HEK293T (cell line): ENCODE measurements at regions not wholly inside any gene's neighbourhood (a gene's known extent, or its start where the extent isn't known, plus 50 kb on each side); places are given as distances from the start of the nearest gene placed in this dataset.

ENCODE experiments used
- CTCF ChIA-PET: fragments of 350-600 bp; formaldehyde crosslinking; extraction: SDS; loops from one replicate; lab custom pipeline; 2021; ENCODE audit warnings: antibody characterized with exemption, inconsistent platforms; lab: Yijun Ruan, JAX
- POLR2A ChIA-PET: fragments of 350-600 bp; formaldehyde crosslinking; extraction: SDS; loops from one replicate; lab custom pipeline; 2020; ENCODE audit warnings: antibody characterized with exemption, inconsistent platforms; lab: Yijun Ruan, JAX
- DNase-seq: peaks from one replicate; pipeline ENCODE4 v3.0.0; 2012; ENCODE audit warnings: mixed read lengths; ENCODE audit errors: extremely low spot score
- HDGF ChIP-seq: fragments of 450-650 bp; IDR thresholded peaks from 2 replicates; pipeline ENCODE4 v1.6.1; 2017; ENCODE audit warnings: antibody characterized with exemption, borderline replicate concordance
- L3MBTL2 ChIP-seq: fragments of 450-650 bp; conservative IDR thresholded peaks from 2 replicates; pipeline ENCODE4 v1.6.1; 2016; ENCODE audit warnings: mild to moderate bottlenecking
- ZNF384 ChIP-seq: fragments of 450-650 bp; IDR thresholded peaks from 2 replicates; pipeline ENCODE4 v1.6.1; 2016

DNA sequence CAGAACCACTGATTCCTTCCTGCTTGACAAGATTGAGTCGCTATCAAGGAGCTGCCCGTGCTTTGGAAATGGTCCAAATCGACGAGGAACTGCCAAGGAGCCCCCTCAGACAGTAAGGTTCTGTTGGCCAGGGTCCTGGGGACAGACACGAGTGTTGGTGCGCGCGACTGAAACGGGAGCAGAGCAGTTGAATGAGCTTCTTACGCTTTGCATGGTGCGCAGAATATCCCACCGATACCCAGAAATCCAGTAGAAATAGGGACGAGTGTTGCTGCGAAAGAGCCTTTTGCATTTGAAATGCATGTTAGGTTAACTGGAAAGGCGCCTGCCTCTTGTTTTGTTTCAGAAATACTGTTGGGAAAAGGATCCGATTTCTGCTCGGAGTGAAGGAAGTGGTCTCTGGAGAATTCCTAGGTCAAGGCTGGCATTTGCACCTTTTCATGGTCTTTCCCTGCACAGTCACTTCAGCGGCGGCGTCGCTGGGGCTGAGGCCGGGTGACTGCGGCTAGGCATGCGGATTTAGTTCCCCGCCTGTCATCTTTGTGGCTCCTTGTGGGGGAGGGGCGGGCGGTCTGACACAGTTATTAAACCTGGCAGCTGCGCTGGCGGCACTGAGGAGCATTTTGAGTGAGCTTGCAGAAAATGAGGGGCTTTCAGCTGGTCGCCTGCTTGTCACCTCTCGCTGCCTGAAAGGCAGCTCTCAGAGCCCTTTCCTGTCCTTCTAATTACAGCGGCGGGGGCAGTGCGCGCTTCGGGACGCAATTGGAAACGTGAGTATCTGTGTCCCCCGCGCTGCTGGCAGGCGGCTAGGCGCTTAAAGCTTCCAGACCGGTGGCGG lies 51.5 kb upstream of the TRIM2 start:
- TF ChIP-seq L3MBTL2 (peak; percentile 86), HDGF (no peak)
- CTCF ChIA-PET, result interaction anchor here (0.6 to 1.1 kb wide), 2 partner anchors 26 to 116 kb away, joined by 3 read pairs; no protein-coding TSS in a partner anchor
- POLR2A ChIA-PET, result interaction anchor here (0.7 to 1.2 kb wide), 5 partner anchors 52 to 314 kb away, joined by 3 to 7 read pairs (median 3); partner anchors contain the start of genes TMEM131L and TRIM2
- peak; percentile 37 for DNase-seq

DNA sequence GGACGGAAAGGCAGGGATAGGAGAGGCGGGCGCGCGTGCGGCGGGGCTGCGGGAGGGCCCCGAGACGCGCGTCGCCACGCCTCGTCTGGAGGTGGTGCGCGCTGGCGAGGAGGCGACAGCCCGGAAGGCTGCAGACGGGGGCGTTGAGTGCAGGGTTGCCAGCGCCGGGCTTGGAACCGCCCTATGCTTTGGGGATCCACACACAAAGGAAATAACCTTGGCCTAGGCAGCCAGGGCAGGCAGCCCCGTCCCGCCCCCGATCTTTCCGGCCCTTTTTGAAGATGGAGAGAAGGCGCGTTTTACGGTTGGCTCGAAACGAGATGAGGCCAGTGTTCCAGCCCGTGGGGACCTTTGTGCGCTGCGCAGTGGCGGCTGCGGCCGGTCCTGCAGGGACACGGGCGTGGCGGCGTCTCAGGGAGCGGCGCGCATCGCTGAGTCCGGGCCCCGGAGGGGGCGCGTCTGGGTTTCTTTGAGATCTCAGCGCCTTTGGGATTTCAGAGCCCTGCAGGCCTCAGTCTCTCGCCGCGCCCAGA lies 50.8 kb upstream of the TRIM2 start:
- POLR2A ChIA-PET, result interaction anchor here (0.7 to 1.2 kb wide), 3 partner anchors 54 to 313 kb away, joined by 3 to 7 read pairs (median 3); partner anchors contain the start of gene TMEM131L
- TF ChIP-seq HDGF (no peak), L3MBTL2 (0 out of 2 replicates have a peak, but pooled peaks have one; percentile 2)
- DNase-seq, result peak; percentile 56

DNA sequence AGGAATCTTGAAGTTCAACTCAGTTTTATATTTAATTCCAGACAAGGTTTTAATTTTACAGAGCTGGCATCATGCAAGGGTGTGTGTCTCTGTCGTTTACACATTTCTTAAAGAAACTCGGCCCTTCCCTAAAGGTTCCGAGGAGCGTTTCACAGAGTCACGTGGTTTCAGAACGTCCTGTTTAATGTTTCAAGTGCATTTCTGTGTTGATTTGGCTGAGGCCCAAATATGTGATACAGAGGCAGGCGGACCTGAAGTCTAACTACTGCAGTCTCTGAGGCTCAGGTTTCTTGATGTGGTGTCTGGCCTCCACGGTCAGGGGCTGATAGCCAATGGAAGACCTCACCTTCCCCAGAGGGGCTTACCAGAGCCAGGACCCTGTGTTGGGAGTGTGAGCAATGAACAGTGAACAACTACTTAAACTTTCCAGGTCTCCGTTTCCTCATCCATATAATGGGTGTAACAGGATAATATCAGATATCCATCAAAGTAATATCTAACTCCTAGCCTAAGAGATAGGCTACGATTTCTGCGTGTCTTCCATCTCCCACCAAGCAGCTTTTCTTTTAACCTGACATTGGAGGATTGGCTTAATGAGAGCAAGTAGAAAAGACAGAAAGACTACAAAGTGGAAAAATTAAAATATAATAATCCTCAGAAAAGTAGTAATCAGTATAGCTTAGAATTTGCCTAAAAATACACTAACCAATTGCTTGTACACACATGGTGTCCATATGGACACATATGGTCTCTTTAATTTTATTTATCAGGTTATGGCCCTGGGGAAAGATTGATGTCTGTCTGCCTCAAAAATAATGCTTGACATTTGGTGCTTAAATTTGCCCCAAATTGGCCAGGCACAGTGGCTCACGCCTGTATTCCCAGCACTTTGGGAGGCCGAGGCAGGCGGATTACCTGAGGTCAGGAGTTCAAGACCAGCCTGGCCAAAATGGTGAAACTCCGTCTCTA lies 50.0 kb upstream of the TRIM2 start:
- CTCF ChIA-PET, result interaction anchor here (0.6 kb wide), 1 partner anchor 192 kb away, joined by 4 read pairs; no protein-coding TSS in a partner anchor
- DNase-seq, result no peak
- TF ChIP-seq ZNF384, result no peak
- POLR2A ChIA-PET, result no interaction called here

More for the DNA sequence above, 50.8 kb upstream of the TRIM2 start:
- CTCF ChIA-PET, result interaction anchor here (0.6 kb wide), 1 partner anchor 116 kb away, joined by 3 read pairs; no protein-coding TSS in a partner anchor
